ENCODE measurements at regions not wholly inside any gene's neighbourhood (a gene's known extent, or its start where the extent isn't known, plus 50 kb on each side); places are given as distances from the start of the nearest gene placed in this dataset.

DNA sequence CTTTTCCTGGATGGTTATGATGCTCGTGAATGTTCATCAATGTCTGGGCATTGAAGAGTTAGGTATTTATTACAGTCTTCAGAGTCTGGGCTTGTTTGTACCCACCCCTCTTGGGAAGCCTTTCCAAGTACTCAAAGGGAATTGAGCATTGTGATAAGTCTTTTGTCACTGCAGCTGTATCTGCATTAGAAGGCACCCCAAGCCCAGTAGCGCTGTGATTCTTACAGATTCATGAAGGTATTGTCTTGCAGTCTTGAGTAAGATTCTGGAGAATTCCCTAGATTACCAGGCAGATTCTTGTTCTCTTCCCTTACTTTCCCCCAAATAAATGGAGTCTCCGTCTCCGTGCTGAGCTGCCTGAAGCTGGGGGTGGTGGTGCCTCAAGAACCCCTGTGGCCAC lies 173.4 kb upstream of the HUWE1 start:
- TF ChIP-seq, protein P1, sequence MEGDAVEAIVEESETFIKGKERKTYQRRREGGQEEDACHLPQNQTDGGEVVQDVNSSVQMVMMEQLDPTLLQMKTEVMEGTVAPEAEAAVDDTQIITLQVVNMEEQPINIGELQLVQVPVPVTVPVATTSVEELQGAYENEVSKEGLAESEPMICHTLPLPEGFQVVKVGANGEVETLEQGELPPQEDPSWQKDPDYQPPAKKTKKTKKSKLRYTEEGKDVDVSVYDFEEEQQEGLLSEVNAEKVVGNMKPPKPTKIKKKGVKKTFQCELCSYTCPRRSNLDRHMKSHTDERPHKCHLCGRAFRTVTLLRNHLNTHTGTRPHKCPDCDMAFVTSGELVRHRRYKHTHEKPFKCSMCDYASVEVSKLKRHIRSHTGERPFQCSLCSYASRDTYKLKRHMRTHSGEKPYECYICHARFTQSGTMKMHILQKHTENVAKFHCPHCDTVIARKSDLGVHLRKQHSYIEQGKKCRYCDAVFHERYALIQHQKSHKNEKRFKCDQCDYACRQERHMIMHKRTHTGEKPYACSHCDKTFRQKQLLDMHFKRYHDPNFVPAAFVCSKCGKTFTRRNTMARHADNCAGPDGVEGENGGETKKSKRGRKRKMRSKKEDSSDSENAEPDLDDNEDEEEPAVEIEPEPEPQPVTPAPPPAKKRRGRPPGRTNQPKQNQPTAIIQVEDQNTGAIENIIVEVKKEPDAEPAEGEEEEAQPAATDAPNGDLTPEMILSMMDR (IDR thresholded peaks at IDR 0.05; ENCODE audit: low read depth, low read length, missing input control), result no peak
- TF ChIP-seq, protein P2, sequence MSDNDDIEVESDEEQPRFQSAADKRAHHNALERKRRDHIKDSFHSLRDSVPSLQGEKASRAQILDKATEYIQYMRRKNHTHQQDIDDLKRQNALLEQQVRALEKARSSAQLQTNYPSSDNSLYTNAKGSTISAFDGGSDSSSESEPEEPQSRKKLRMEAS (IDR thresholded peaks at IDR 0.05), result no peak
- TF ChIP-seq HNF4A (conservative IDR thresholded peaks at IDR 0.05), result no peak
